HG03280 (cell line): ENCODE measurements at regions not wholly inside any gene's neighbourhood (a gene's known extent, or its start where the extent isn't known, plus 50 kb on each side); places are given as distances from the start of the nearest gene placed in this dataset.
"Not testable (repeated sequence)": the region's sequence is repeated elsewhere in the genome, so short reads cannot be mapped to it uniquely, and the experiment has no call there.

ENCODE experiments used
- ATAC-seq: cut with Tn5 transposase; IDR thresholded peaks from one replicate; pipeline ENCODE4 v1.9.1; 2021; ENCODE audit warnings: mild to moderate bottlenecking, moderate library complexity; ENCODE audit not compliant: unreplicated experiment

- ATAC-seq: no peak
Observed at GRCh38 chr4:115515366-115515765, 401.9 kb upstream of the NDST4 start.

- no peak for ATAC-seq
Observed at GRCh38 chr4:115514675-115515074, 401.3 kb upstream of the NDST4 start.

- no peak for ATAC-seq
Observed at GRCh38 chr4:115505326-115505725, 391.9 kb upstream of the NDST4 start.

- no peak for ATAC-seq
Observed at GRCh38 chr4:115501656-115502055, 388.2 kb upstream of the NDST4 start.

GRCh38 chr4:115493770-115494169 lies 380.4 kb upstream of the NDST4 start:
- ATAC-seq: not testable (repeated sequence)

GRCh38 chr4:115491686-115492085 lies 378.3 kb upstream of the NDST4 start:
- ATAC-seq: no peak

GRCh38 chr4:115489279-115489678 lies 375.9 kb upstream of the NDST4 start:
- ATAC-seq: no peak

- ATAC-seq: no peak
Observed at GRCh38 chr4:115485402-115485801, 372.0 kb upstream of the NDST4 start.

GRCh38 chr4:115484479-115484878 lies 371.1 kb upstream of the NDST4 start:
- no peak for ATAC-seq

GRCh38 chr4:115470763-115471162 lies 357.3 kb upstream of the NDST4 start:
- ATAC-seq: no peak

GRCh38 chr4:115459301-115459700 lies 345.9 kb upstream of the NDST4 start:
- not testable (repeated sequence) for ATAC-seq

- no peak for ATAC-seq
Observed at GRCh38 chr4:115456231-115456630, 342.8 kb upstream of the NDST4 start.

GRCh38 chr4:115454228-115454627 lies 340.8 kb upstream of the NDST4 start:
- no peak for ATAC-seq

GRCh38 chr4:115453416-115453815 lies 340.0 kb upstream of the NDST4 start:
- ATAC-seq: no peak

- ATAC-seq: not testable (repeated sequence)
Observed at GRCh38 chr4:115452229-115452628, 338.8 kb upstream of the NDST4 start.

GRCh38 chr4:115437739-115438138 lies 324.3 kb upstream of the NDST4 start:
- no peak for ATAC-seq

- no peak for ATAC-seq
Observed at GRCh38 chr4:115433491-115433890, 320.1 kb upstream of the NDST4 start.

GRCh38 chr4:115430024-115430423 lies 316.6 kb upstream of the NDST4 start:
- no peak for ATAC-seq

- ATAC-seq: no peak
Observed at GRCh38 chr4:115428455-115428854, 315.0 kb upstream of the NDST4 start.

GRCh38 chr4:115424852-115425251 lies 311.4 kb upstream of the NDST4 start:
- no peak for ATAC-seq

- ATAC-seq: no peak
Observed at GRCh38 chr4:115418635-115419396, 305.4 kb upstream of the NDST4 start.

GRCh38 chr4:115396034-115396433 lies 282.6 kb upstream of the NDST4 start:
- ATAC-seq: no peak

GRCh38 chr4:115376866-115377265 lies 263.4 kb upstream of the NDST4 start:
- ATAC-seq: no peak
